ENCODE measurements at regions not wholly inside any gene's neighbourhood (a gene's known extent, or its start where the extent isn't known, plus 50 kb on each side); places are given as distances from the start of the nearest gene placed in this dataset.

- DNase-seq (ENCODE audit: low spot score): no peak
- TF ChIP-seq CTCF (IDR thresholded peaks at IDR 0.05; ENCODE audit: borderline replicate concordance, control extremely low read depth, extremely low read depth, insufficient read depth, missing control alignments): no peak
- in situ Hi-C loops (cut with MboI; ENCODE audit: low sequenced_read_pairs, unreplicated experiment): no loop called here
These were observed 645.1 kb upstream of the SETBP1 start for GRCh38 chr18:44035554-44035953.

GRCh38 chr18:44036501-44036900 is 644.2 kb upstream of the SETBP1 start:
- no peak for TF ChIP-seq CTCF (IDR thresholded peaks at IDR 0.05; ENCODE audit: borderline replicate concordance, control extremely low read depth, extremely low read depth, insufficient read depth, missing control alignments)
- in situ Hi-C loops (cut with MboI; ENCODE audit: low sequenced_read_pairs, unreplicated experiment): no loop called here
- DNase-seq (ENCODE audit: low spot score): no peak

- TF ChIP-seq CTCF (IDR thresholded peaks at IDR 0.05; ENCODE audit: borderline replicate concordance, control extremely low read depth, extremely low read depth, insufficient read depth, missing control alignments): no peak
- in situ Hi-C loops (cut with MboI; ENCODE audit: low sequenced_read_pairs, unreplicated experiment): no loop called here
- DNase-seq (ENCODE audit: low spot score): no peak
These were observed 641.5 kb upstream of the SETBP1 start for GRCh38 chr18:44039216-44039615.

- in situ Hi-C loops (cut with MboI; ENCODE audit: low sequenced_read_pairs, unreplicated experiment): no loop called here
- no peak for TF ChIP-seq CTCF (IDR thresholded peaks at IDR 0.05; ENCODE audit: borderline replicate concordance, control extremely low read depth, extremely low read depth, insufficient read depth, missing control alignments)
These were observed 640.9 kb upstream of the SETBP1 start for GRCh38 chr18:44039826-44040225.

GRCh38 chr18:44041553-44041952 is 639.1 kb upstream of the SETBP1 start:
- DNase-seq (ENCODE audit: low spot score): no peak
- TF ChIP-seq CTCF (IDR thresholded peaks at IDR 0.05; ENCODE audit: borderline replicate concordance, control extremely low read depth, extremely low read depth, insufficient read depth, missing control alignments): no peak
- in situ Hi-C loops (cut with MboI; ENCODE audit: low sequenced_read_pairs, unreplicated experiment): no loop called here

More at GRCh38 chr18:44039826-44040225, 640.9 kb upstream of the SETBP1 start:
- DNase-seq (ENCODE audit: low spot score): no peak

- in situ Hi-C loops (cut with MboI; ENCODE audit: low sequenced_read_pairs, unreplicated experiment): no loop called here
- no peak for DNase-seq (ENCODE audit: low spot score)
- TF ChIP-seq CTCF (IDR thresholded peaks at IDR 0.05; ENCODE audit: borderline replicate concordance, control extremely low read depth, extremely low read depth, insufficient read depth, missing control alignments): no peak
These were observed 638.7 kb upstream of the SETBP1 start for GRCh38 chr18:44041961-44042360.
